Suprapubic skin (tissue), 4 donors: ENCODE measurements at regions not wholly inside any gene's neighbourhood (a gene's known extent, or its start where the extent isn't known, plus 50 kb on each side); places are given as distances from the start of the nearest gene placed in this dataset.

Experiments
- DNase-seq, 2 donors: peaks; one replicate each; pipeline ENCODE4 v3.0.0-alpha.2; 2019; ENCODE audit warnings: low spot score in 2 of 2
- H3K27ac ChIP-seq: fragments of 200-600 bp; sonication (generic); one replicate; pipeline ENCODE4 v1.5.1; 2019
- H3K27me3 ChIP-seq: fragments of 200-600 bp; sonication (generic); one replicate; pipeline ENCODE4 v1.5.1; 2019
- H3K36me3 ChIP-seq: fragments of 200-600 bp; sonication (generic); one replicate; pipeline ENCODE4 v1.5.1; 2019
- H3K4me1 ChIP-seq: fragments of 200-600 bp; sonication (generic); one replicate; pipeline ENCODE4 v1.5.1; 2019
- H3K4me3 ChIP-seq: fragments of 200-600 bp; sonication (generic); one replicate; pipeline ENCODE4 v1.5.1; 2019; ENCODE audit warnings: mild to moderate bottlenecking
- H3K9me3 ChIP-seq: fragments of 200-600 bp; sonication (generic); one replicate; pipeline ENCODE4 v1.5.1; 2019
- CTCF ChIP-seq, 2 donors: fragments of 200-600 bp in 1 of 2; fragments of 450-650 bp in 1 of 2; sonication (generic) in 1 of 2; IDR thresholded peaks; one replicate each; pipeline ENCODE4 v1.5.1; 2016 to 2019; ENCODE audit warnings: antibody characterized with exemption in 2 of 2, mild to moderate bottlenecking in 1 of 2, moderate library complexity in 1 of 2
- EP300 ChIP-seq: sonication (generic); formaldehyde crosslinking; IDR thresholded peaks from one replicate; pipeline ENCODE4 v1.6.1; 2017; ENCODE audit warnings: antibody characterized with exemption
- POLR2A ChIP-seq, 2 donors: fragments of 450-650 bp; IDR thresholded peaks; one replicate each; pipeline ENCODE4 v1.6.1; 2017; ENCODE audit warnings: antibody characterized with exemption in 2 of 2, mild to moderate bottlenecking in 2 of 2, moderate library complexity in 2 of 2
- POLR2AphosphoS5 ChIP-seq, 3 donors: sonication (generic); formaldehyde crosslinking; IDR thresholded peaks; one replicate each; pipeline ENCODE4 v1.6.1; 2017; ENCODE audit warnings: antibody characterized with exemption in 3 of 3
- WGBS: methylation state at CpG from one replicate; pipeline ENCODE4 v1.1.5; 2018; 5-methylcytosine and 5-hydroxymethylcytosine counted together

- Histone ChIP-seq H3K4me3 (no peak overlapping the region), H3K36me3 (no peaks in the 10 kb centered on the region), H3K27ac (no peak overlapping the region), H3K4me1 (no peaks in the 10 kb centered on the region), H3K27me3 (no peaks in the 10 kb centered on the region), H3K9me3 (no peaks in the 10 kb centered on the region)
- no peak for TF ChIP-seq CTCF (IDR thresholded peaks at IDR 0.05)
- TF ChIP-seq POLR2A (IDR thresholded peaks at IDR 0.05) = no peak
- no peak for TF ChIP-seq POLR2AphosphoS5 (IDR thresholded peaks at IDR 0.05)
- no peak for TF ChIP-seq EP300
- WGBS = 27% methylated on average over 2 of the region's 2 CpGs
- DNase-seq = no peak
These were observed 560.8 kb downstream of the FGF13 start for GRCh38 chrX:138150709-138151108.

GRCh38 chrX:138157850-138158249, 553.7 kb downstream of the FGF13 start:
- H3K9me3 ChIP-seq = no peaks in the 10 kb centered on the region
- 47% methylated on average over 2 of the region's 2 CpGs for WGBS
- no peak for TF ChIP-seq EP300
- TF ChIP-seq CTCF (IDR thresholded peaks at IDR 0.05) = no peak
- TF ChIP-seq POLR2AphosphoS5 (IDR thresholded peaks at IDR 0.05) = no peak
- no peak for TF ChIP-seq POLR2A (IDR thresholded peaks at IDR 0.05)
- no peak overlapping the region for H3K27ac ChIP-seq
- no peak for DNase-seq
- no peak overlapping the region for H3K4me3 ChIP-seq
- H3K36me3 ChIP-seq = no peaks in the 10 kb centered on the region
- no peaks in the 10 kb centered on the region for H3K27me3 ChIP-seq
- no peaks in the 10 kb centered on the region for H3K4me1 ChIP-seq

- Histone ChIP-seq H3K27me3 (no peaks in the 10 kb centered on the region), H3K4me1 (no peaks in the 10 kb centered on the region), H3K9me3 (no peaks in the 10 kb centered on the region), H3K27ac (no peak overlapping the region), H3K36me3 (no peaks in the 10 kb centered on the region), H3K4me3 (no peak overlapping the region)
- TF ChIP-seq POLR2AphosphoS5 (IDR thresholded peaks at IDR 0.05) (no peak), CTCF (IDR thresholded peaks at IDR 0.05) (no peak), EP300 (no peak), POLR2A (IDR thresholded peaks at IDR 0.05) (no peak)
- DNase-seq = no peak
- whole genome bisulfite sequencing = 9% methylated on average over 1 of the region's 1 CpG
These were observed 519.5 kb downstream of the FGF13 start for GRCh38 chrX:138191998-138192397.

- DNase-seq = no peak
- Histone ChIP-seq H3K9me3 (no peaks in the 10 kb centered on the region), H3K4me1 (no peaks in the 10 kb centered on the region), H3K27ac (no peak overlapping the region), H3K36me3 (no peaks in the 10 kb centered on the region), H3K4me3 (no peak overlapping the region), H3K27me3 (no peaks in the 10 kb centered on the region)
- TF ChIP-seq POLR2AphosphoS5 (IDR thresholded peaks at IDR 0.05) = no peak
- TF ChIP-seq POLR2A (IDR thresholded peaks at IDR 0.05) = no peak
- no peak for TF ChIP-seq EP300
- no peak for TF ChIP-seq CTCF (IDR thresholded peaks at IDR 0.05)
- WGBS = 77% methylated on average over 2 of the region's 2 CpGs
These were observed 481.8 kb downstream of the FGF13 start for GRCh38 chrX:138229718-138230117.

GRCh38 chrX:138240266-138240665, 471.3 kb downstream of the FGF13 start:
- no peaks in the 10 kb centered on the region for H3K9me3 ChIP-seq
- H3K27me3 ChIP-seq = no peaks in the 10 kb centered on the region
- H3K36me3 ChIP-seq = no peaks in the 10 kb centered on the region
- DNase-seq = no peak
- H3K4me1 ChIP-seq = no peaks in the 10 kb centered on the region
- H3K4me3 ChIP-seq = no peak overlapping the region
- TF ChIP-seq EP300 (no peak), POLR2A (IDR thresholded peaks at IDR 0.05) (no peak), POLR2AphosphoS5 (IDR thresholded peaks at IDR 0.05) (no peak), CTCF (IDR thresholded peaks at IDR 0.05) (no peak)
- no peak overlapping the region for H3K27ac ChIP-seq
- 47% methylated on average over 2 of the region's 2 CpGs for WGBS
